Mesenchymal stem cell (in vitro differentiated cells and primary cell): ENCODE measurements at regions not wholly inside any gene's neighbourhood (a gene's known extent, or its start where the extent isn't known, plus 50 kb on each side); places are given as distances from the start of the nearest gene placed in this dataset.

ENCODE experiments used
- DNase-seq: peaks from one replicate; pipeline ENCODE4 v3.0.0-alpha.2; 2013
- H2AFZ ChIP-seq: one replicate; pipeline ENCODE4 v1.6.1; 2013; ENCODE audit warnings: low read depth, mild to moderate bottlenecking, control low read depth, inconsistent platforms, low read length, moderate library complexity
- H2AK5ac ChIP-seq: 2 replicates; pipeline ENCODE4 v1.6.1; 2013; ENCODE audit warnings: low read length, moderate library complexity, mild to moderate bottlenecking, inconsistent platforms; ENCODE audit not compliant: severe bottlenecking
- H2BK120ac ChIP-seq: one replicate; pipeline ENCODE4 v1.6.1; 2013; ENCODE audit warnings: low read depth, mild to moderate bottlenecking, inconsistent platforms, low read length, moderate library complexity
- H2BK12ac ChIP-seq, 2 experiments: one replicate each; pipeline ENCODE4 v1.6.1; 2013; ENCODE audit warnings: inconsistent platforms in 2 of 2, low read length in 2 of 2, mild to moderate bottlenecking in 2 of 2, moderate library complexity in 2 of 2, control low read depth in 1 of 2
- H2BK15ac ChIP-seq: one replicate; pipeline ENCODE4 v1.6.1; 2013; ENCODE audit warnings: mild to moderate bottlenecking, low read depth, inconsistent platforms; ENCODE audit not compliant: poor library complexity, severe bottlenecking
- H2BK5ac ChIP-seq: 2 replicates; pipeline ENCODE4 v1.6.1; 2013; ENCODE audit warnings: low read depth, mild to moderate bottlenecking, low read length, control low read depth, inconsistent platforms; ENCODE audit not compliant: poor library complexity, severe bottlenecking
- H3K14ac ChIP-seq, 2 experiments: one replicate each; pipeline ENCODE4 v1.6.1; 2013; ENCODE audit warnings: inconsistent platforms in 2 of 2, low read length in 2 of 2, control low read depth in 1 of 2, mild to moderate bottlenecking in 1 of 2, moderate library complexity in 1 of 2
- H3K18ac ChIP-seq, 2 experiments: one replicate each; pipeline ENCODE4 v1.6.1; 2013; ENCODE audit warnings: inconsistent platforms in 2 of 2, low read length in 2 of 2, control low read depth in 1 of 2, low read depth in 1 of 2, mild to moderate bottlenecking in 1 of 2
- H3K23ac ChIP-seq, 2 experiments: one replicate each; pipeline ENCODE4 v1.6.1; 2013; ENCODE audit warnings: inconsistent platforms in 2 of 2, low read length in 2 of 2, mild to moderate bottlenecking in 2 of 2, moderate library complexity in 2 of 2, control low read depth in 1 of 2
- H3K27ac ChIP-seq: 2 replicates; pipeline ENCODE4 v1.5.1; 2013; ENCODE audit warnings: mild to moderate bottlenecking, moderate library complexity, low read length, control low read depth, inconsistent platforms; ENCODE audit not compliant: poor library complexity, severe bottlenecking
- H3K27me3 ChIP-seq, 2 experiments: 2 replicates each; pipeline versions ENCODE4 v1.6.1 to v1.7.0; 2013; ENCODE audit warnings: low read length in 2 of 2, mild to moderate bottlenecking in 2 of 2, moderate library complexity in 2 of 2, control low read depth in 1 of 2, inconsistent platforms in 1 of 2; ENCODE audit not compliant: control insufficient read depth in 1 of 2, insufficient read depth in 1 of 2
- H3K36me3 ChIP-seq, 2 experiments: 2 replicates each; pipeline versions ENCODE4 v1.6.1 to v1.7.0; 2013; ENCODE audit warnings: low read length in 2 of 2, control low read depth in 1 of 2, inconsistent platforms in 1 of 2, low read depth in 1 of 2, mild to moderate bottlenecking in 1 of 2; ENCODE audit not compliant: insufficient read depth in 2 of 2, control insufficient read depth in 1 of 2
- H3K4ac ChIP-seq, 2 experiments: one replicate each; pipeline ENCODE4 v1.6.1; 2013; ENCODE audit warnings: inconsistent platforms in 2 of 2, low read length in 2 of 2, mild to moderate bottlenecking in 2 of 2, moderate library complexity in 2 of 2, control low read depth in 1 of 2, low read depth in 1 of 2
- H3K4me1 ChIP-seq: 2 replicates; pipeline ENCODE4 v1.6.1; 2013; ENCODE audit warnings: low read depth, low read length, control low read depth; ENCODE audit not compliant: control insufficient read depth, insufficient read depth
- H3K4me2 ChIP-seq: 2 replicates; pipeline ENCODE4 v1.6.1; 2013; ENCODE audit warnings: low read length, mild to moderate bottlenecking, inconsistent platforms; ENCODE audit not compliant: poor library complexity, severe bottlenecking
- H3K4me3 ChIP-seq, 2 experiments: 2 replicates each; pipeline versions ENCODE4 v1.5.1 to v1.7.0; 2013; ENCODE audit warnings: low read length in 2 of 2, mild to moderate bottlenecking in 2 of 2, control low read depth in 1 of 2, low read depth in 1 of 2; ENCODE audit not compliant: insufficient read depth in 1 of 2
- H3K79me1 ChIP-seq: replicated peaks from 2 replicates; pipeline ENCODE4 v1.6.1; 2013; ENCODE audit warnings: mild to moderate bottlenecking, control low read depth, low read length, inconsistent platforms; ENCODE audit not compliant: poor library complexity, severe bottlenecking
- H3K9ac ChIP-seq: 2 replicates; pipeline ENCODE4 v1.7.0; 2013; ENCODE audit warnings: mild to moderate bottlenecking, low read length, moderate library complexity
- H3K9me3 ChIP-seq: 2 replicates; pipeline ENCODE4 v1.7.0; 2013; ENCODE audit warnings: mild to moderate bottlenecking, low read length; ENCODE audit not compliant: control insufficient read depth
- H4K8ac ChIP-seq: one replicate; pipeline ENCODE4 v1.6.1; 2013; ENCODE audit warnings: inconsistent platforms, mild to moderate bottlenecking, low read length, moderate library complexity
- H4K91ac ChIP-seq: one replicate; pipeline ENCODE4 v1.6.1; 2013; ENCODE audit warnings: mild to moderate bottlenecking, low read length, inconsistent platforms
- WGBS: methylation state at CpG from one replicate; pipeline ENCODE4 v1.1.7; 2013; ENCODE audit warnings: mixed read lengths; 5-methylcytosine and 5-hydroxymethylcytosine counted together

DNA sequence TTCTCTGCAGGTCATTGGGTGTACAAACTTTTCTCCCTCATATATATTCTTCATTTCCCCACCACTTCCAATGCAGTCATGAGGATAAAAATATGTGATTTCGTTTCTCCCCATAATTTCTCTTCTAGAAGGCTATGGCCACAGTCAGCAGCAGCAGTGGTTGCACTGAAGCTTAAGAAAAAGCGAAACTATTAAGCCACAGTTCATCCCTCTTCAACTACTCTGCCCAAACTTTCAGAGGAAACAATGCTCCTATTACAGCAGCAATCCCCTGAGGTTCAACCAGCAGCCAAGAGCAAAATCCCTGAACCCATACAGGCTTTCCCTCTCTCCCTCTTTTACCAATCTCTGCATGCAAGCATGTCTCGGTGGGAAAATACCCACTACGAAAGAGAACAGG is 298.6 kb downstream of the DHX15 start:
- Histone ChIP-seq H3K36me3 (no peaks in the 10 kb centered on the region), H3K27ac (no peak overlapping the region), H2AK5ac (no peak overlapping the region), H3K27me3 (peaks cover 6 to 24% of the 10 kb centered on the region in 2 experiments), H3K4me1 (no peaks in the 10 kb centered on the region), H3K18ac (no peak overlapping the region), H3K4ac (no peak overlapping the region), H3K23ac (no peak overlapping the region), H3K4me2 (no peak overlapping the region), H2BK120ac (no peak overlapping the region), H2AFZ (no peak overlapping the region), H3K4me3 (no peak overlapping the region), H4K91ac (no peak overlapping the region), H2BK15ac (no peak overlapping the region), H2BK5ac (no peak overlapping the region), H4K8ac (no peak overlapping the region), H2BK12ac (no peak overlapping the region), H3K9me3 (peaks cover 4% of the 10 kb centered on the region), H3K14ac (no peak overlapping the region), H3K79me1 (no peaks in the 10 kb centered on the region), H3K9ac (no peak overlapping the region)
- no peak for DNase-seq
- WGBS = 68% methylated on average over 4 of the region's 4 CpGs

- Histone ChIP-seq H2AK5ac (no peak overlapping the region), H3K36me3 (no peaks in the 10 kb centered on the region), H3K4me3 (no peak overlapping the region), H3K4ac (no peak overlapping the region), H3K4me1 (no peaks in the 10 kb centered on the region), H4K8ac (no peak overlapping the region), H3K9me3 (peaks cover 4% of the 10 kb centered on the region), H2AFZ (no peak overlapping the region), H3K4me2 (no peak overlapping the region), H2BK120ac (no peak overlapping the region), H3K79me1 (no peaks in the 10 kb centered on the region), H3K23ac (no peak overlapping the region), H2BK12ac (no peak overlapping the region), H3K9ac (no peak overlapping the region), H2BK15ac (no peak overlapping the region), H3K27ac (no peak overlapping the region), H3K14ac (no peak overlapping the region), H2BK5ac (no peak overlapping the region), H3K27me3 (peaks cover 6 to 36% of the 10 kb centered on the region in 2 experiments), H4K91ac (no peak overlapping the region), H3K18ac (no peak overlapping the region)
- no peak for DNase-seq
- WGBS = 80% methylated on average over 5 of the region's 5 CpGs
These were observed 301.9 kb downstream of the DHX15 start for GRCh38 chr4:24282446-24282845.

DNA sequence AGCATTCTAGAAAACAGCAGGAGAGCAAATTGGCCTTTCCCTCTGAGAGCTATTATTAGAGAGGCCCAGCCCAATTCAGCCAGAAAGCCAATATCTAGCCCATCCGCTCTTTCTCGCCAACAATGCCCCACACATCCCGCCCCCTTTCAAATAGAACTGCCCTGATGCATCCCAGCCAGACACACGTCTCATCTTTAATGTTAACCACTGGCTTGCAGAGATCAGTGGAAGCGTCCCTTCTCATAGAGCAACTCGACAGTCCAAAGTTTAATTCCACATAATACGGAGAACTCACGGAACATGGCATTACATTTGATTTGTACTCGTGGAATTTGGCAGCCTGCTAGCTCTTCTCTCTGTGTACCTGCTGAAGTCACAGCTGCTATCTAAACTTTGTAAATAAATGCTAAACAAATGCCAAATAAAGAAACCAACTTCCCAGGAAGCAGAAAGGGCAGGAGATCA is 304.4 kb downstream of the DHX15 start:
- no peak overlapping the region for H2BK15ac ChIP-seq
- no peak overlapping the region for H3K14ac ChIP-seq
- peaks cover 4% of the 10 kb centered on the region for H3K9me3 ChIP-seq
- no peaks in the 10 kb centered on the region for H3K79me1 ChIP-seq
- H3K27me3 ChIP-seq = peaks cover 0 to 23% of the 10 kb centered on the region in 2 experiments
- H3K4me2 ChIP-seq = no peak overlapping the region
- no peaks in the 10 kb centered on the region for H3K36me3 ChIP-seq
- WGBS = 88% methylated on average over 9 of the region's 9 CpGs
- H3K27ac ChIP-seq = no peak overlapping the region
- H3K4me3 ChIP-seq = no peak overlapping the region
- no peaks in the 10 kb centered on the region for H3K4me1 ChIP-seq
- H2AFZ ChIP-seq = no peak overlapping the region
- no peak overlapping the region for H2BK5ac ChIP-seq
- no peak for DNase-seq
- H4K91ac ChIP-seq = no peak overlapping the region
- no peak overlapping the region for H2AK5ac ChIP-seq
- H3K4ac ChIP-seq = no peak overlapping the region
- H3K9ac ChIP-seq = no peak overlapping the region
- H3K18ac ChIP-seq = no peak overlapping the region
- H4K8ac ChIP-seq = no peak overlapping the region
- no peak overlapping the region for H2BK12ac ChIP-seq
- no peak overlapping the region for H3K23ac ChIP-seq
- no peak overlapping the region for H2BK120ac ChIP-seq

GRCh38 chr4:24279469-24279868 is 304.9 kb downstream of the DHX15 start:
- Histone ChIP-seq H2BK12ac (no peak overlapping the region), H3K18ac (no peak overlapping the region), H2AFZ (no peak overlapping the region), H3K4me1 (no peaks in the 10 kb centered on the region), H3K14ac (no peak overlapping the region), H2BK5ac (no peak overlapping the region), H3K36me3 (no peaks in the 10 kb centered on the region), H3K4ac (no peak overlapping the region), H2BK120ac (no peak overlapping the region), H4K8ac (no peak overlapping the region), H3K27ac (no peak overlapping the region), H3K27me3 (peaks cover 0 to 23% of the 10 kb centered on the region in 2 experiments), H4K91ac (no peak overlapping the region), H3K4me2 (no peak overlapping the region), H3K9ac (no peak overlapping the region), H3K9me3 (peaks cover 4% of the 10 kb centered on the region), H3K23ac (no peak overlapping the region), H2BK15ac (no peak overlapping the region), H3K79me1 (no peaks in the 10 kb centered on the region), H2AK5ac (no peak overlapping the region), H3K4me3 (no peak overlapping the region)
- WGBS = 84% methylated on average over 8 of the region's 8 CpGs
- no peak for DNase-seq
